BE2C (cell line): ENCODE measurements at regions not wholly inside any gene's neighbourhood (a gene's known extent, or its start where the extent isn't known, plus 50 kb on each side); places are given as distances from the start of the nearest gene placed in this dataset.
"Not testable (repeated sequence)": the region's sequence is repeated elsewhere in the genome, so short reads cannot be mapped to it uniquely, and the experiment has no call there.

Source experiments
- DNase-seq: peaks from one replicate; pipeline ENCODE4 v3.0.0-alpha.2; 2020
- H3K27me3 ChIP-seq: fragments of 250-450 bp; sonication (Bioruptor Pico); 2 replicates; pipeline ENCODE4 v1.5.1; 2020; ENCODE audit warnings: mild to moderate bottlenecking
- H3K36me3 ChIP-seq: fragments of 250-450 bp; sonication (Bioruptor Pico); 2 replicates; pipeline ENCODE4 v1.5.1; 2020; ENCODE audit warnings: mild to moderate bottlenecking
- H3K4me1 ChIP-seq: fragments of 250-450 bp; sonication (Bioruptor Pico); 2 replicates; pipeline ENCODE4 v1.5.1; 2020
- H3K4me3 ChIP-seq: 2 replicates; pipeline ENCODE4 v1.5.1; 2011; ENCODE audit warnings: low read depth, low read length
- H3K9me3 ChIP-seq: fragments of 250-450 bp; sonication (Bioruptor Pico); 2 replicates; pipeline ENCODE4 v1.5.1; 2020
- CTCF ChIP-seq: IDR thresholded peaks from 2 replicates; pipeline ENCODE4 v1.5.1; 2012; ENCODE audit warnings: mild to moderate bottlenecking, low read depth, low read length

GRCh38 chr2:10197697-10198076, 75.1 kb downstream of the RRM2 start:
- Histone ChIP-seq H3K27me3 (no peaks in the 10 kb centered on the region), H3K36me3 (no peaks in the 10 kb centered on the region), H3K4me3 (no peak overlapping the region), H3K9me3 (no peaks in the 10 kb centered on the region), H3K4me1 (no peaks in the 10 kb centered on the region)
- DNase-seq, result no peak
- no peak for TF ChIP-seq CTCF

- not testable (repeated sequence) for H3K9me3 ChIP-seq
Measured at GRCh38 chr2:10198482-10198881, 75.9 kb downstream of the RRM2 start.

GRCh38 chr2:10201201-10201600, 78.7 kb downstream of the RRM2 start:
- Histone ChIP-seq H3K36me3 (no peaks in the 10 kb centered on the region), H3K27me3 (no peaks in the 10 kb centered on the region), H3K4me3 (no peak overlapping the region), H3K4me1 (no peaks in the 10 kb centered on the region; the same call in 1 of the 2 replicates), H3K9me3 (no peaks in the 10 kb centered on the region)
- DNase-seq, result no peak
- no peak for TF ChIP-seq CTCF

More at GRCh38 chr2:10198482-10198881, 75.9 kb downstream of the RRM2 start:
- H3K36me3 ChIP-seq, DNase-seq, H3K4me3 ChIP-seq, H3K27me3 ChIP-seq, H3K4me1 ChIP-seq: not testable (repeated sequence)

- no peak for DNase-seq
- H3K36me3 ChIP-seq, result no peaks in the 10 kb centered on the region
- H3K4me3 ChIP-seq, result no peak overlapping the region
- no peak for TF ChIP-seq CTCF
- H3K4me1 ChIP-seq, result no peaks in the 10 kb centered on the region; the same call in 1 of the 2 replicates
- no peaks in the 10 kb centered on the region for H3K27me3 ChIP-seq
- no peaks in the 10 kb centered on the region for H3K9me3 ChIP-seq
Measured at GRCh38 chr2:10202131-10202665, 79.7 kb downstream of the RRM2 start.

GRCh38 chr2:10204326-10205161, 82.0 kb downstream of the RRM2 start:
- no peak for TF ChIP-seq CTCF
- H3K36me3 ChIP-seq, result no peaks in the 10 kb centered on the region
- no peak overlapping the region for H3K4me3 ChIP-seq
- H3K27me3 ChIP-seq, result no peaks in the 10 kb centered on the region
- no peaks in the 10 kb centered on the region; the same call in 1 of the 2 replicates for H3K4me1 ChIP-seq
- DNase-seq, result peak; percentile 52
- H3K9me3 ChIP-seq, result no peaks in the 10 kb centered on the region

GRCh38 chr2:10205162-10205475, 82.6 kb downstream of the RRM2 start:
- DNase-seq, result no peak
- H3K36me3 ChIP-seq, result no peaks in the 10 kb centered on the region
- H3K4me1 ChIP-seq, result no peaks in the 10 kb centered on the region; the same call in 1 of the 2 replicates
- no peak overlapping the region for H3K4me3 ChIP-seq
- H3K27me3 ChIP-seq, result no peaks in the 10 kb centered on the region
- no peak for TF ChIP-seq CTCF
- H3K9me3 ChIP-seq, result no peaks in the 10 kb centered on the region
